Kidney capillary endothelial cell (primary cell): ENCODE measurements at regions not wholly inside any gene's neighbourhood (a gene's known extent, or its start where the extent isn't known, plus 50 kb on each side); places are given as distances from the start of the nearest gene placed in this dataset.
A peak's percentile ranks its signal among the peaks of the same experiment; 100 is the strongest.

Experiments
- DNase-seq: peaks from one replicate; pipeline ENCODE4 v3.0.0-alpha.2; 2018; ENCODE audit warnings: low spot score

GRCh38 chr1:229972600-229973296 is 94.3 kb upstream of the GALNT2 start:
- DNase-seq: no peak

GRCh38 chr1:229973297-229973612 is 93.8 kb upstream of the GALNT2 start:
- no peak for DNase-seq

- no peak for DNase-seq
Measured at GRCh38 chr1:229975047-229975446, 92.0 kb upstream of the GALNT2 start.

GRCh38 chr1:229980009-229980408 is 87.0 kb upstream of the GALNT2 start:
- DNase-seq: peak; percentile 35

GRCh38 chr1:229981736-229982135 is 85.3 kb upstream of the GALNT2 start:
- DNase-seq: no peak

GRCh38 chr1:229984310-229984991 is 82.6 kb upstream of the GALNT2 start:
- no peak for DNase-seq

GRCh38 chr1:229984992-229985612 is 81.9 kb upstream of the GALNT2 start:
- DNase-seq: no peak

- DNase-seq: no peak
Measured at GRCh38 chr1:229985613-229986010, 81.4 kb upstream of the GALNT2 start.

- no peak for DNase-seq
Measured at GRCh38 chr1:229986737-229987337, 80.2 kb upstream of the GALNT2 start.

GRCh38 chr1:229987953-229988352 is 79.1 kb upstream of the GALNT2 start:
- DNase-seq: no peak

- DNase-seq: no peak
Measured at GRCh38 chr1:229988534-229988933, 78.5 kb upstream of the GALNT2 start.

GRCh38 chr1:229989591-229990248 is 77.3 kb upstream of the GALNT2 start:
- DNase-seq: no peak

GRCh38 chr1:229990326-229990725 is 76.7 kb upstream of the GALNT2 start:
- DNase-seq: no peak

GRCh38 chr1:229991104-229991513 is 75.9 kb upstream of the GALNT2 start:
- DNase-seq: no peak

GRCh38 chr1:229991724-229992333 is 75.2 kb upstream of the GALNT2 start:
- DNase-seq: no peak

GRCh38 chr1:229993060-229993459 is 74.0 kb upstream of the GALNT2 start:
- DNase-seq: no peak

GRCh38 chr1:229993894-229994293 is 73.1 kb upstream of the GALNT2 start:
- no peak for DNase-seq

GRCh38 chr1:229999004-229999670 is 67.9 kb upstream of the GALNT2 start:
- no peak for DNase-seq

GRCh38 chr1:230000493-230001184 is 66.4 kb upstream of the GALNT2 start:
- no peak for DNase-seq

GRCh38 chr1:230002164-230002803 is 64.8 kb upstream of the GALNT2 start:
- DNase-seq: no peak
